SK-N-SH treated with all-trans-retinoic acid at 6 μM for 48 hours (cell line): ENCODE measurements at regions not wholly inside any gene's neighbourhood (a gene's known extent, or its start where the extent isn't known, plus 50 kb on each side); places are given as distances from the start of the nearest gene placed in this dataset.

ENCODE experiments used
- ARNTL ChIP-seq: fragments of 450-650 bp; formaldehyde crosslinking; IDR thresholded peaks from 2 replicates; pipeline ENCODE4 v1.5.0; 2020; ENCODE audit warnings: low read depth, mild to moderate bottlenecking, moderate library complexity, borderline replicate concordance
- BACH2 ChIP-seq: fragments of 250-450 bp; sonication (Bioruptor Pico); IDR thresholded peaks from 2 replicates; pipeline ENCODE4 v1.9.0; 2021; ENCODE audit warnings: mild to moderate bottlenecking, borderline replicate concordance
- ESRRG ChIP-seq: fragments of 250-450 bp; sonication (Bioruptor Pico); IDR thresholded peaks from 2 replicates; pipeline ENCODE4 v1.6.1; 2021; ENCODE audit warnings: mild to moderate bottlenecking
- GLIS3 ChIP-seq: fragments of 250-450 bp; sonication (Bioruptor Pico); IDR thresholded peaks from 2 replicates; pipeline ENCODE4 v1.5.0; 2020; ENCODE audit warnings: mild to moderate bottlenecking, moderate library complexity
- OSR1 ChIP-seq: fragments of 250-450 bp; sonication (Bioruptor Pico); IDR thresholded peaks from 2 replicates; pipeline ENCODE4 v1.8.0; 2022; ENCODE audit warnings: moderate library complexity, mild to moderate bottlenecking, inconsistent platforms
- PATZ1 ChIP-seq: fragments of 250-450 bp; sonication (Bioruptor Pico); IDR thresholded peaks from 2 replicates; pipeline ENCODE4 v1.8.0; 2020; ENCODE audit warnings: mild to moderate bottlenecking, moderate library complexity, borderline replicate concordance
- POU6F1 ChIP-seq: fragments of 250-450 bp; sonication (Bioruptor Pico); IDR thresholded peaks from 2 replicates; pipeline ENCODE4 v1.8.0; 2021; ENCODE audit warnings: low read depth, mild to moderate bottlenecking, moderate library complexity, borderline replicate concordance
- PPARA ChIP-seq: fragments of 250-450 bp; sonication (Bioruptor Pico); IDR thresholded peaks from 2 replicates; pipeline ENCODE4 v1.5.0; 2020; ENCODE audit warnings: mild to moderate bottlenecking, borderline replicate concordance
- RARB ChIP-seq: fragments of 250-450 bp; sonication (Bioruptor Pico); IDR thresholded peaks from 2 replicates; pipeline ENCODE4 v1.8.0; 2021; ENCODE audit warnings: mild to moderate bottlenecking, moderate library complexity
- TSHZ2 ChIP-seq: fragments of 250-450 bp; sonication (Bioruptor Pico); IDR thresholded peaks from 2 replicates; pipeline ENCODE4 v1.5.0; 2020; ENCODE audit warnings: mild to moderate bottlenecking, moderate library complexity
- ZC3H10 ChIP-seq: fragments of 250-450 bp; sonication (Bioruptor Pico); IDR thresholded peaks from 2 replicates; pipeline ENCODE4 v1.5.1; 2021; ENCODE audit warnings: mild to moderate bottlenecking, moderate library complexity
- ZFP30 ChIP-seq: fragments of 450-650 bp; formaldehyde crosslinking; IDR thresholded peaks from 2 replicates; pipeline ENCODE4 v1.5.0; 2022; ENCODE audit warnings: mild to moderate bottlenecking, moderate library complexity
- ZNF70 ChIP-seq: fragments of 450-650 bp; formaldehyde crosslinking; IDR thresholded peaks from 2 replicates; pipeline ENCODE4 v1.5.0; 2020; ENCODE audit warnings: mild to moderate bottlenecking, moderate library complexity
- ZNF8 ChIP-seq: fragments of 450-650 bp; formaldehyde crosslinking; IDR thresholded peaks from 2 replicates; pipeline ENCODE4 v1.5.0; 2020; ENCODE audit warnings: mild to moderate bottlenecking, moderate library complexity

- TF ChIP-seq PATZ1 (no peak), ARNTL (CRISPR knock-in tag) (no peak), POU6F1 (no peak), ZFP30 (CRISPR knock-in tag) (no peak), PPARA (CRISPR knock-in tag) (no peak), ZNF70 (CRISPR knock-in tag) (no peak), ZNF8 (CRISPR knock-in tag) (no peak), BACH2 (no peak), RARB (CRISPR knock-in tag) (no peak), GLIS3 (CRISPR knock-in tag) (no peak), OSR1 (no peak), TSHZ2 (CRISPR knock-in tag) (no peak), ESRRG (CRISPR knock-in tag) (no peak), ZC3H10 (CRISPR knock-in tag) (no peak)
Measured at GRCh38 chr4:134260126-134260525, 58.5 kb upstream of the PABPC4L start.
